ENCODE measurements at regions not wholly inside any gene's neighbourhood (a gene's known extent, or its start where the extent isn't known, plus 50 kb on each side); places are given as distances from the start of the nearest gene placed in this dataset.

DNA sequence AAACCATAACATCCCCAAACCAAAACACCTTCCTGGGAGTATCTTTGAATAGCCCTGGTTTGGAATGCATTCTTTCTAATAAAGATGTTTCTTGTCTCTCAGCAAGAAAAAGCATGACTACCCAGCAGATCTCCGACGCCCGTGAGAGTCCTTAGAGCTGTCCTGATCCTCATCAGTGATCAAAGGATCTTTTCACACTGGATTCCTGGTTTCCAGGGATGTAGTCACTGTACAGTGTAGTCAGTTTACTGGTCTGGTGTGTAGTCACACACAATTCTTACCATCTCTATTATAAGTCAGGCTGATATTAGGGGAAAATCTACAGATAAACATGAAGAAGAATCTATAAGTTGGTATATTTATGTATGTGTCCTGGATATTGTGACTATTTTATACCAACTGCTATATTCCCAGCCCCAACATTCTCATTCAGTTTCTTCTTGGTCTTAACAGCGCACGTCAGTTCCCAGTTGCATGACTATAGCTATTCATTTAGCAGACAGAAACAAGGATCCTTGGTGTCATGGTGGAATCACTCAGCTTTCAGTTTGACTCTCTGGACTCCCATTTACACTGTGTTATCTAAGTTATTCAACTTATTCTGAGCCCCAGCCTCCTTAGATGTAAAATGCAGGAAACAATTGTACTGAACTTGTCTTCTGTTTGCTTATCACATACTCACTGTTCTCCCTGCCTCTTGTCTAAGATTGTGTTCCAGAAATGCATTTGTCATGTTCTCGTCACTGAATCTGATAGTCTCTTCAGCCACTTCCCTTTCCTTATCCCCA is 68.3 kb downstream of the SLIT2 start:
- POLR2A ChIA-PET (ENCODE audit: unreplicated experiment), result no interaction called here

More for the DNA sequence above, 68.3 kb downstream of the SLIT2 start:
- CTCF ChIA-PET, result interaction anchor here (1.4 kb wide), 1 partner anchor 11 kb away, joined by 3 read pairs; no protein-coding TSS in a partner anchor
- no peak overlapping the region for H3K56ac ChIP-seq (ENCODE audit: extremely low read depth, insufficient read depth, low read length)
- DNase-seq (no peak), ATAC-seq (ENCODE audit: low read depth) (no peak)
- H4K5ac ChIP-seq (ENCODE audit: low read depth, low read length), result no peak overlapping the region
- no peak overlapping the region for H3K4me3 ChIP-seq (ENCODE audit: insufficient read depth, low read depth, low read length)
- H3K79me1 ChIP-seq (ENCODE audit: low read depth in 1 of 2, low read length in 2 of 2), result no peaks in the 10 kb centered on the region
- H4K91ac ChIP-seq (ENCODE audit: insufficient read depth, low read depth, low read length), result no peak overlapping the region
- no CpG with 5 or more reads among the region's 6 CpGs for WGBS, 2 experiments (ENCODE audit: extremely low coverage in 2 of 2, insufficient read length in 1 of 2)
- H3K36me3 ChIP-seq (ENCODE audit: control insufficient read depth, insufficient read depth, low read length), result no peaks in the 10 kb centered on the region
- H3K4me1 ChIP-seq (ENCODE audit: control insufficient read depth, insufficient read depth, low read length), result peaks cover 2% of the 10 kb centered on the region; the same call in 1 of the 2 replicates
- TF ChIP-seq, protein P1, sequence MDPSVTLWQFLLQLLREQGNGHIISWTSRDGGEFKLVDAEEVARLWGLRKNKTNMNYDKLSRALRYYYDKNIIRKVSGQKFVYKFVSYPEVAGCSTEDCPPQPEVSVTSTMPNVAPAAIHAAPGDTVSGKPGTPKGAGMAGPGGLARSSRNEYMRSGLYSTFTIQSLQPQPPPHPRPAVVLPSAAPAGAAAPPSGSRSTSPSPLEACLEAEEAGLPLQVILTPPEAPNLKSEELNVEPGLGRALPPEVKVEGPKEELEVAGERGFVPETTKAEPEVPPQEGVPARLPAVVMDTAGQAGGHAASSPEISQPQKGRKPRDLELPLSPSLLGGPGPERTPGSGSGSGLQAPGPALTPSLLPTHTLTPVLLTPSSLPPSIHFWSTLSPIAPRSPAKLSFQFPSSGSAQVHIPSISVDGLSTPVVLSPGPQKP (IDR thresholded peaks at IDR 0.05; ENCODE audit: borderline replicate concordance, low read depth, low read length), result no peak
- TF ChIP-seq RAD21 (IDR thresholded peaks at IDR 0.05; ENCODE audit: low read length) (no peak), SMC3 (IDR thresholded peaks at IDR 0.05; ENCODE audit: low read depth, low read length) (no peak), FOS (IDR thresholded peaks at IDR 0.05; ENCODE audit: low read depth, low read length) (no peak), MAFK (IDR thresholded peaks at IDR 0.05; ENCODE audit: low read depth, low read length) (no peak), POLR2A (IDR thresholded peaks at IDR 0.05; ENCODE audit: low read depth, low read length) (no peak), RCOR1 (IDR thresholded peaks at IDR 0.05; ENCODE audit: insufficient replicate concordance, low read length) (no peak), NFE2L2 (IDR thresholded peaks at IDR 0.05; ENCODE audit: low read depth, low read length) (no peak)
- TF ChIP-seq, protein P2, sequence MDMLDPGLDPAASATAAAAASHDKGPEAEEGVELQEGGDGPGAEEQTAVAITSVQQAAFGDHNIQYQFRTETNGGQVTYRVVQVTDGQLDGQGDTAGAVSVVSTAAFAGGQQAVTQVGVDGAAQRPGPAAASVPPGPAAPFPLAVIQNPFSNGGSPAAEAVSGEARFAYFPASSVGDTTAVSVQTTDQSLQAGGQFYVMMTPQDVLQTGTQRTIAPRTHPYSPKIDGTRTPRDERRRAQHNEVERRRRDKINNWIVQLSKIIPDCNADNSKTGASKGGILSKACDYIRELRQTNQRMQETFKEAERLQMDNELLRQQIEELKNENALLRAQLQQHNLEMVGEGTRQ (IDR thresholded peaks at IDR 0.05; ENCODE audit: low read depth, low read length), result no peak
- TF ChIP-seq, protein P3, sequence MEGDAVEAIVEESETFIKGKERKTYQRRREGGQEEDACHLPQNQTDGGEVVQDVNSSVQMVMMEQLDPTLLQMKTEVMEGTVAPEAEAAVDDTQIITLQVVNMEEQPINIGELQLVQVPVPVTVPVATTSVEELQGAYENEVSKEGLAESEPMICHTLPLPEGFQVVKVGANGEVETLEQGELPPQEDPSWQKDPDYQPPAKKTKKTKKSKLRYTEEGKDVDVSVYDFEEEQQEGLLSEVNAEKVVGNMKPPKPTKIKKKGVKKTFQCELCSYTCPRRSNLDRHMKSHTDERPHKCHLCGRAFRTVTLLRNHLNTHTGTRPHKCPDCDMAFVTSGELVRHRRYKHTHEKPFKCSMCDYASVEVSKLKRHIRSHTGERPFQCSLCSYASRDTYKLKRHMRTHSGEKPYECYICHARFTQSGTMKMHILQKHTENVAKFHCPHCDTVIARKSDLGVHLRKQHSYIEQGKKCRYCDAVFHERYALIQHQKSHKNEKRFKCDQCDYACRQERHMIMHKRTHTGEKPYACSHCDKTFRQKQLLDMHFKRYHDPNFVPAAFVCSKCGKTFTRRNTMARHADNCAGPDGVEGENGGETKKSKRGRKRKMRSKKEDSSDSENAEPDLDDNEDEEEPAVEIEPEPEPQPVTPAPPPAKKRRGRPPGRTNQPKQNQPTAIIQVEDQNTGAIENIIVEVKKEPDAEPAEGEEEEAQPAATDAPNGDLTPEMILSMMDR (conservative IDR thresholded peaks at IDR 0.05; ENCODE audit: low read depth, low read length), result no peak
- H2BK15ac ChIP-seq (ENCODE audit: low read depth, low read length), result no peak overlapping the region
- no peak overlapping the region for H2AFZ ChIP-seq (replicated peaks; ENCODE audit: low read length, poor library complexity)
- no peak overlapping the region for H3K23ac ChIP-seq (ENCODE audit: low read depth, low read length)
- no peaks in the 10 kb centered on the region for H3K27me3 ChIP-seq (ENCODE audit: control insufficient read depth, insufficient read depth, low read length)
- no TSS peak for BruUV-seq (replicated peaks)
- no peak overlapping the region for H3K9ac ChIP-seq (ENCODE audit: low read depth, low read length)
- H2AK9ac ChIP-seq (replicated peaks; ENCODE audit: low read depth, low read length, poor library complexity), result no peak overlapping the region
- no peak overlapping the region for H2AK5ac ChIP-seq (ENCODE audit: low read depth, low read length)
- no peak overlapping the region; the same call in 1 of the 2 replicates for H3K4me2 ChIP-seq (ENCODE audit: low read depth, low read length)
- H4K20me1 ChIP-seq (ENCODE audit: insufficient read depth, low read length), result no peaks in the 10 kb centered on the region
- H3K14ac ChIP-seq (replicated peaks; ENCODE audit: low read depth, low read length), result no peak overlapping the region
- H2BK5ac ChIP-seq (ENCODE audit: low read depth, low read length, poor library complexity, severe bottlenecking), result no peak overlapping the region
- H4K8ac ChIP-seq (ENCODE audit: low read depth in 2 of 2, low read length in 2 of 2), result no peak overlapping the region
- dilution Hi-C loops (cut with HindIII; ENCODE audit: low sequenced_read_pairs, unreplicated experiment) (no loop called here), intact Hi-C loops (cut with micrococcal nuclease) (no loop called here), in situ Hi-C loops (cut with MboI; ENCODE audit: low sequenced_read_pairs) (loop anchor here (10.0 kb wide), 1 partner anchor 225 kb away; no protein-coding TSS in a partner anchor)
- H2BK120ac ChIP-seq (ENCODE audit: low read depth, low read length), result no peak overlapping the region
- H3K9me3 ChIP-seq (ENCODE audit: control insufficient read depth, insufficient read depth, low read length), result no peaks in the 10 kb centered on the region
- no peak overlapping the region for H3K27ac ChIP-seq (ENCODE audit: insufficient read depth, low read length)
- no peak overlapping the region for H3K4ac ChIP-seq (ENCODE audit: low read depth, low read length)
- H3K9me1 ChIP-seq (ENCODE audit: insufficient read depth, low read length), result no peaks in the 10 kb centered on the region
- no peak overlapping the region for H3K18ac ChIP-seq (ENCODE audit: low read depth, low read length)
- no peak overlapping the region for H2BK20ac ChIP-seq (ENCODE audit: low read depth, low read length)
